ENCODE measurements at regions not wholly inside any gene's neighbourhood (a gene's known extent, or its start where the extent isn't known, plus 50 kb on each side); places are given as distances from the start of the nearest gene placed in this dataset.

DNA sequence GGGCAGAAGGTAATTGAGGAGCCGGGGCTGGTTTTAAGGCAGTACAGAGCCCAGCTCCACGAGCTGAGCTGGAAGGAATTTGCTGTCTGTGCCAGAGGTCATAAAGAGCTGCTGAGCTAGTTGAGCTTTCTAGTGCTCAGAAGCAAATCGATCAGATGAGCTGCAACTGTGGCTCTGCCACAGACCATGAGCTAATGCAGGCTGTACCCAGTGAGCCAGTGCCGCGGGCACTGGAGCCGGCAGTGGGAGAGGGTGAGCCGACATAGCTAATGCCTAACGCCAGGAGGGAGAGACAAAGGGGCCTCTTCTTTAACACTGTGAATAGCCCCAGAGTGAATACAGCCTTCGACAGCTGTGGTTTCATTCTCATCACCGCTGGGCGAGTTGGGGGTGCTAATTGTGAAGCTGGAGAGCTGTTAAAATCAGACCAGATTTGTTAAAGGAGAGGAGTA is 410.1 kb upstream of the TCF4 start:
- intact Hi-C loops (cut with micrococcal nuclease; ENCODE audit: unreplicated experiment): no loop called here
- Histone ChIP-seq H3K9me3 (no peaks in the 10 kb centered on the region), H3K36me3 (ENCODE audit: control insufficient read depth, insufficient read depth, low read length) (no peaks in the 10 kb centered on the region), H3K4me3 (ENCODE audit: low read depth, low read length) (no peak overlapping the region), H3K27me3 (replicated peaks; ENCODE audit: control insufficient read depth, insufficient read depth, low read length) (no peaks in the 10 kb centered on the region), H3K4me1 (no peaks in the 10 kb centered on the region)
- Mint-ChIP-seq H3K27me3 (ENCODE audit: insufficient read depth, unreplicated experiment) (no peaks in the 10 kb centered on the region), H3K36me3 (ENCODE audit: insufficient read depth, unreplicated experiment) (no peaks in the 10 kb centered on the region), H3K9me3 (ENCODE audit: unreplicated experiment) (no peaks in the 10 kb centered on the region), H3K4me1 (ENCODE audit: low read depth, unreplicated experiment) (no peaks in the 10 kb centered on the region), H3K4me3 (ENCODE audit: unreplicated experiment) (no peak overlapping the region), H3K27ac (ENCODE audit: unreplicated experiment) (no peak overlapping the region)
- POLR2A ChIA-PET: no interaction called here
- TF ChIP-seq, protein P1, sequence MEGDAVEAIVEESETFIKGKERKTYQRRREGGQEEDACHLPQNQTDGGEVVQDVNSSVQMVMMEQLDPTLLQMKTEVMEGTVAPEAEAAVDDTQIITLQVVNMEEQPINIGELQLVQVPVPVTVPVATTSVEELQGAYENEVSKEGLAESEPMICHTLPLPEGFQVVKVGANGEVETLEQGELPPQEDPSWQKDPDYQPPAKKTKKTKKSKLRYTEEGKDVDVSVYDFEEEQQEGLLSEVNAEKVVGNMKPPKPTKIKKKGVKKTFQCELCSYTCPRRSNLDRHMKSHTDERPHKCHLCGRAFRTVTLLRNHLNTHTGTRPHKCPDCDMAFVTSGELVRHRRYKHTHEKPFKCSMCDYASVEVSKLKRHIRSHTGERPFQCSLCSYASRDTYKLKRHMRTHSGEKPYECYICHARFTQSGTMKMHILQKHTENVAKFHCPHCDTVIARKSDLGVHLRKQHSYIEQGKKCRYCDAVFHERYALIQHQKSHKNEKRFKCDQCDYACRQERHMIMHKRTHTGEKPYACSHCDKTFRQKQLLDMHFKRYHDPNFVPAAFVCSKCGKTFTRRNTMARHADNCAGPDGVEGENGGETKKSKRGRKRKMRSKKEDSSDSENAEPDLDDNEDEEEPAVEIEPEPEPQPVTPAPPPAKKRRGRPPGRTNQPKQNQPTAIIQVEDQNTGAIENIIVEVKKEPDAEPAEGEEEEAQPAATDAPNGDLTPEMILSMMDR (IDR thresholded peaks at IDR 0.05; ENCODE audit: insufficient read depth in 1 of 2, low read depth in 1 of 2, low read length in 1 of 2, severe bottlenecking in 1 of 2, unreplicated experiment in 1 of 2): no peak
- BruUV-seq (replicated peaks): no TSS peak
- CTCF ChIA-PET: no interaction called here
- DNase-seq: no peak

DNA sequence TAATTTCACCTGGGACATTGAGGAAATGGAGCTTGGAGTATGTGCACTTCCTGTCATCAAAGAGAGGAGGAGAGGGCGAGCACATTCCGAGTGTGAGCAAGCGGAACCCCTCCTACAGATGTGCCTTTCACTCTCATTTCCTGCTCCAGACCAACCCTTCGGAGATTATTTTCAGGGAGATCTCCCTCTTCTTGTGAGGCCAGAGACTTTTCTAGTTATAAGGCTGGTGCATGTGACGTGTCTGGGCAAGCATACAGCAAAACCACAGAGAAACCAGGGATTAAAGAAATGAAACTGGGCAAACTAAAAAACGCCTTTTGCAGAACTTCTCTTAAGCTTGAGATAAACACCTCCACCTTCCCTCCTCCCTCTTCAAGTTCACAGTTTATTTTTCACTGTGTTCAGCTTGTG is 409.2 kb upstream of the TCF4 start:
- TF ChIP-seq, protein P1 (IDR thresholded peaks at IDR 0.05; ENCODE audit: insufficient read depth in 1 of 2, low read depth in 1 of 2, low read length in 1 of 2, severe bottlenecking in 1 of 2, unreplicated experiment in 1 of 2): no peak
- Histone ChIP-seq H3K36me3 (ENCODE audit: control insufficient read depth, insufficient read depth, low read length) (no peaks in the 10 kb centered on the region), H3K27me3 (replicated peaks; ENCODE audit: control insufficient read depth, insufficient read depth, low read length) (no peaks in the 10 kb centered on the region), H3K9me3 (no peaks in the 10 kb centered on the region), H3K4me1 (no peaks in the 10 kb centered on the region), H3K4me3 (ENCODE audit: low read depth, low read length) (no peak overlapping the region)
- intact Hi-C loops (cut with micrococcal nuclease; ENCODE audit: unreplicated experiment): no loop called here
- POLR2A ChIA-PET: no interaction called here
- no peaks in the 10 kb centered on the region for H3K27me3 Mint-ChIP-seq (ENCODE audit: insufficient read depth, unreplicated experiment)
- CTCF ChIA-PET: no interaction called here
- no peaks in the 10 kb centered on the region for H3K4me1 Mint-ChIP-seq (ENCODE audit: low read depth, unreplicated experiment)
- H3K36me3 Mint-ChIP-seq (ENCODE audit: insufficient read depth, unreplicated experiment): no peaks in the 10 kb centered on the region
- no peaks in the 10 kb centered on the region for H3K9me3 Mint-ChIP-seq (ENCODE audit: unreplicated experiment)
- no peak overlapping the region for H3K27ac Mint-ChIP-seq (ENCODE audit: unreplicated experiment)
- no TSS peak for BruUV-seq (replicated peaks)
- H3K4me3 Mint-ChIP-seq (ENCODE audit: unreplicated experiment): no peak overlapping the region
- no peak for DNase-seq

DNA sequence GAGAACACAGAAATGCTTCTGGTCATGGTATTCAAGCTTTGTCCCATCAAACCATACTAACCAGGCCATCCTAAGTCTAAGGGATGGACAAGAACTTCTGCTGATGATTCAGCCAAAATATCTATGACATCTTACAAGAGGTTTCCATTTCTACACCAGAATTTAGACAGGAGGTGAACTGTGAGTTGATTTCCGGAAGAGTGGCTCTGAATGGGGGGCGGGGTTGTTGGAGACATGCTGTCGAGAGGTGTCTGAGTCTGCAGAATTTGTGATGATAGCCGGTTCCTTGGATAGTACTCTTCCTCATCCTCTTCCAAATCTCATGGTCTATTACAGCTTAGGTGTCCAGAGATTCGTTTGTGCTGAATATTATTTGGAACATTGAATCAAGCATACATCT is 408.7 kb upstream of the TCF4 start:
- H3K36me3 ChIP-seq (ENCODE audit: control insufficient read depth, insufficient read depth, low read length): no peaks in the 10 kb centered on the region
- no peak overlapping the region for H3K27ac Mint-ChIP-seq (ENCODE audit: unreplicated experiment)
- TF ChIP-seq, protein P1 (IDR thresholded peaks at IDR 0.05; ENCODE audit: insufficient read depth in 1 of 2, low read depth in 1 of 2, low read length in 1 of 2, severe bottlenecking in 1 of 2, unreplicated experiment in 1 of 2): no peak
- H3K4me1 Mint-ChIP-seq (ENCODE audit: low read depth, unreplicated experiment): no peaks in the 10 kb centered on the region
- CTCF ChIA-PET: no interaction called here
- intact Hi-C loops (cut with micrococcal nuclease; ENCODE audit: unreplicated experiment): no loop called here
- H3K9me3 ChIP-seq: no peaks in the 10 kb centered on the region
- POLR2A ChIA-PET: no interaction called here
- no peaks in the 10 kb centered on the region for H3K4me1 ChIP-seq
- DNase-seq: no peak
- H3K4me3 Mint-ChIP-seq (ENCODE audit: unreplicated experiment): no peak overlapping the region
- no peaks in the 10 kb centered on the region for H3K27me3 Mint-ChIP-seq (ENCODE audit: insufficient read depth, unreplicated experiment)
- H3K36me3 Mint-ChIP-seq (ENCODE audit: insufficient read depth, unreplicated experiment): no peaks in the 10 kb centered on the region
- H3K27me3 ChIP-seq (replicated peaks; ENCODE audit: control insufficient read depth, insufficient read depth, low read length): no peaks in the 10 kb centered on the region
- BruUV-seq (replicated peaks): no TSS peak
- H3K9me3 Mint-ChIP-seq (ENCODE audit: unreplicated experiment): no peaks in the 10 kb centered on the region
- no peak overlapping the region for H3K4me3 ChIP-seq (ENCODE audit: low read depth, low read length)

Measured in Caco-2 (cell line).